GM12875 (cell line): ENCODE measurements at regions not wholly inside any gene's neighbourhood (a gene's known extent, or its start where the extent isn't known, plus 50 kb on each side); places are given as distances from the start of the nearest gene placed in this dataset.

Experiments used
- H3K4me3 ChIP-seq: one replicate; pipeline ENCODE4 v1.5.1; 2011; ENCODE audit warnings: low read depth, low read length, control low read depth
- CTCF ChIP-seq: IDR thresholded peaks from 2 replicates; pipeline ENCODE4 v1.5.1; 2011; ENCODE audit warnings: low read depth, mild to moderate bottlenecking, control low read depth, inconsistent platforms, low read length, moderate library complexity, borderline replicate concordance; ENCODE audit not compliant: insufficient read depth

- H3K4me3 ChIP-seq = no peak overlapping the region
- no peak for TF ChIP-seq CTCF
Measured at GRCh38 chr14:56371737-56372136, 207.9 kb upstream of the TMEM260 start.

GRCh38 chr14:56374421-56374820 lies 205.2 kb upstream of the TMEM260 start:
- no peak for TF ChIP-seq CTCF

GRCh38 chr14:56378046-56378445 lies 201.6 kb upstream of the TMEM260 start:
- no peak overlapping the region for H3K4me3 ChIP-seq
- TF ChIP-seq CTCF = no peak

More at GRCh38 chr14:56374421-56374820, 205.2 kb upstream of the TMEM260 start:
- no peak overlapping the region for H3K4me3 ChIP-seq

GRCh38 chr14:56378475-56378877 lies 201.1 kb upstream of the TMEM260 start:
- no peak overlapping the region for H3K4me3 ChIP-seq
- TF ChIP-seq CTCF = no peak

GRCh38 chr14:56379956-56380355 lies 199.6 kb upstream of the TMEM260 start:
- TF ChIP-seq CTCF = no peak
- H3K4me3 ChIP-seq = no peak overlapping the region

GRCh38 chr14:56386024-56386423 lies 193.6 kb upstream of the TMEM260 start:
- no peak for TF ChIP-seq CTCF
- H3K4me3 ChIP-seq = no peak overlapping the region

GRCh38 chr14:56390859-56391258 lies 188.7 kb upstream of the TMEM260 start:
- TF ChIP-seq CTCF = no peak
- no peak overlapping the region for H3K4me3 ChIP-seq
